ENCODE measurements at regions not wholly inside any gene's neighbourhood (a gene's known extent, or its start where the extent isn't known, plus 50 kb on each side); places are given as distances from the start of the nearest gene placed in this dataset.

GRCh38 chr20:63134201-63134612 lies 81.7 kb downstream of the YTHDF1 start:
- Histone ChIP-seq H3K27me3 (peaks cover 0 to 56% of the 10 kb centered on the region in 2 donors), H3K4me1 (no peaks in the 10 kb centered on the region), H3K27ac (no peak overlapping the region), H3K36me3 (no peaks in the 10 kb centered on the region), H3K4me3 (no peak overlapping the region), H3K9me3 (no peaks in the 10 kb centered on the region)
- peak in 1 of 2 donors; percentile 51 for DNase-seq
- no peak for TF ChIP-seq CTCF (IDR thresholded peaks at IDR 0.05)
- intact Hi-C loops (cut with DNase I; ENCODE audit: low total_unique reads): no loop called here

- no peaks in the 10 kb centered on the region for H3K36me3 ChIP-seq
- intact Hi-C loops (cut with DNase I; ENCODE audit: low total_unique reads): no loop called here
- DNase-seq: peak; percentile 2 to 51
- H3K27ac ChIP-seq: no peak overlapping the region
- H3K4me1 ChIP-seq: no peaks in the 10 kb centered on the region
- H3K9me3 ChIP-seq: no peaks in the 10 kb centered on the region
- H3K4me3 ChIP-seq: no peak overlapping the region
- peaks cover 0 to 62% of the 10 kb centered on the region in 2 donors for H3K27me3 ChIP-seq
- no peak for TF ChIP-seq CTCF (IDR thresholded peaks at IDR 0.05)
These were observed 82.3 kb downstream of the YTHDF1 start for GRCh38 chr20:63133481-63134091.

- intact Hi-C loops (cut with DNase I; ENCODE audit: low total_unique reads): no loop called here
- H3K36me3 ChIP-seq: no peaks in the 10 kb centered on the region
- no peaks in the 10 kb centered on the region for H3K9me3 ChIP-seq
- H3K27me3 ChIP-seq: peaks cover 0 to 64% of the 10 kb centered on the region in 2 donors
- DNase-seq: peak; percentile 10 to 51
- H3K4me3 ChIP-seq: no peak overlapping the region
- no peak overlapping the region for H3K27ac ChIP-seq
- TF ChIP-seq CTCF (IDR thresholded peaks at IDR 0.05): no peak
- no peaks in the 10 kb centered on the region for H3K4me1 ChIP-seq
These were observed 83.0 kb downstream of the YTHDF1 start for GRCh38 chr20:63132715-63133471.

GRCh38 chr20:63132131-63132714 lies 83.7 kb downstream of the YTHDF1 start:
- H3K27me3 ChIP-seq: peaks cover 0 to 67% of the 10 kb centered on the region in 2 donors
- no peaks in the 10 kb centered on the region for H3K4me1 ChIP-seq
- no peak overlapping the region for H3K4me3 ChIP-seq
- H3K36me3 ChIP-seq: no peaks in the 10 kb centered on the region
- H3K9me3 ChIP-seq: no peaks in the 10 kb centered on the region
- no peak for TF ChIP-seq CTCF (IDR thresholded peaks at IDR 0.05)
- no peak overlapping the region for H3K27ac ChIP-seq
- peak; percentile 12 to 45 for DNase-seq
- intact Hi-C loops (cut with DNase I; ENCODE audit: low total_unique reads): no loop called here

GRCh38 chr20:63130658-63131577 lies 85.0 kb downstream of the YTHDF1 start:
- TF ChIP-seq CTCF (IDR thresholded peaks at IDR 0.05): no peak
- Histone ChIP-seq H3K27me3 (peaks cover 0 to 72% of the 10 kb centered on the region in 2 donors), H3K4me3 (no peak overlapping the region), H3K36me3 (no peaks in the 10 kb centered on the region), H3K9me3 (no peaks in the 10 kb centered on the region), H3K4me1 (no peaks in the 10 kb centered on the region), H3K27ac (no peak overlapping the region)
- intact Hi-C loops (cut with DNase I; ENCODE audit: low total_unique reads): no loop called here
- DNase-seq: peak in 1 of 2 donors; percentile 62
